IPS-11a (cell line): ENCODE measurements at regions not wholly inside any gene's neighbourhood (a gene's known extent, or its start where the extent isn't known, plus 50 kb on each side); places are given as distances from the start of the nearest gene placed in this dataset.

Experiments
- H3K4me3 ChIP-seq: one replicate; pipeline ENCODE4 v1.5.1; 2013; ENCODE audit warnings: low read depth, low read length, control low read depth

GRCh38 chr12:126858560-126858959, 1408.4 kb upstream of the TMEM132C start:
- H3K4me3 ChIP-seq = no peak overlapping the region

GRCh38 chr12:126860210-126860609, 1406.8 kb upstream of the TMEM132C start:
- no peak overlapping the region for H3K4me3 ChIP-seq

DNA sequence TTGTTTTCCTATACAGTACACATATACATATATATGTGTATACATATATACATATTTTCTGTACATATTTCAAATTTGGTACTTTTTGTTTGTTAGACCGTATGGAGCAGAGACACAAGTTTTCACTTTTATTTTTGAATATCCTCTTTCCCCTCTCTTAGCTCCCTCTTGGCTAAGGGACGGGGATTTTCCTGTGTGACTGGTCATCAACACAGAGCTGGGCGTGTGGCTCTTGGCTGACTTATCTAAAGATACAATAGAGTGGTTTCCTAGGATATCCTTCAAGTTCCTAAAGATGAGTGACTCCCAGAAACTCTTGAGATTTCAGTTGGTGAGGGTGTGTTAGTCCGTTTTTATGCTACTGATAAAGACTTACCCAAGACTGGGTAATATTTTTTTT, 1404.5 kb upstream of the TMEM132C start:
- H3K4me3 ChIP-seq = no peak overlapping the region

GRCh38 chr12:126869644-126870043, 1397.3 kb upstream of the TMEM132C start:
- no peak overlapping the region for H3K4me3 ChIP-seq

DNA sequence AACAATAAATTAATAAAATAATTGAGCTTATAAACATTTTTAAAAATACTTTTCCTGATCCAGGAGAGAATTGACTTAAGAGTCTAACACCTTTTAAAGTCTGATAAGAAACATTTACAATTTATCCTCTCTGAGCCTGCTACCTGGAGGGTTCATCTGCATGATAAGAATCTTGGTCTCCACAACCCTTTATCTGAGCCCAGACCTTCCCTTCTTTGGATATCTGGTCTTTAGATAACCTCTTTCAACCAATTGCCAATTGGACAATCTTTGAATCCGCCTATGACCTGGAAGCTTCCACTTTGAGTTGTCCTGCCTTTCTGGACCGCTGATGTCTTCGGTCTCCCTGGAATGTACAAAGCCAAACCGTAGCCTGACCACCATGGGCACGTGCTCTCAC, 1393.3 kb upstream of the TMEM132C start:
- no peak overlapping the region for H3K4me3 ChIP-seq

DNA sequence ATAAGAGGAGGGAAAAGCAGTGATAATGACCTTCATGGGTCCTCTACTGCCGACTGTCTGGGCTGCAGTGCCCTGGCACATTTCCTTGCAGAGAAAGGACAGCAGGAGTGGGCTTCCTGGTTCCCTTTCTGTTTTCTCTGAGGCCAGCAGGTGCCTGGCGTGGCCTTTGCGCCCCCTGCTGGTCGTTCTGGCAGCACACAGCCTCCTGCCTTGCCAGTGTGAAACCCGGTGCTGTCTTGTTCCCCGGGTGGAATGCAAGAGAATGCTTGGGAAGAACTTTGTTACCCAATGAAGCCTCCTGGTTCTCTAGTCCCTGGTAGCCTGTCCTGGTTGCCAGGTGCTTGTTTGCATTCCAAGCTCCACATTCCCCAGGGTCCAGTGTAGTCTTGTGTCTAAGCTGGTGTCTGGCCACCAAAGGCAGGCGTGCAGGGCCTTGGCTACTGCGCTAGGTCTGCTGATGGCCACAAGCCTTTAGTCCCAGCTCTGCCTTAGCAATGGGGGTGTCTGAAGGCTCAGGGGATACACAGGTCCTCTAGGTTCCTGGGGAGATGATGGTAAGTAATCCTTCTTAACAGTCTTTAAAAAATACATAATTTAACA, 1392.4 kb upstream of the TMEM132C start:
- H3K4me3 ChIP-seq = no peak overlapping the region

- H3K4me3 ChIP-seq = no peak overlapping the region
These were observed 1387.1 kb upstream of the TMEM132C start for GRCh38 chr12:126879842-126880241.

DNA sequence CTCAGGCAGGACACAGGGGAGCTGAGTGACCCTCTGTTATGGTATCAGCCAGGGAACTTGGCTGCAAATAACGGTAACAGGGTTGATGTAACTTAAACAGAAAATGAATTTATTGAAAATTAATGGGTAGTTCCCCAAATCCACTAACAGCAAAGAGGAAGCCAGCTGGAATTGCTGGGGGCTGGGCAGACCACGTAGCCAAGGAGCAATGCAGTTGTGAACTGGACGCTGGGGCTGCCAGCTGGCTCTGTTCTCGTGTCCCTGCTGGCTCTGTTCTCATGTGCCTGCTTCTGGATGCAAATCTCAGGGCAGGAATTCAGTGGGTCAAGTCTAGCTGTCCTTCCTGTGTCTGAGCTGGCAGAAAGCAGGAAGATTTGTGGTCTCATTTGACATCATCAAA, 1383.3 kb upstream of the TMEM132C start:
- no peak overlapping the region for H3K4me3 ChIP-seq

GRCh38 chr12:126889501-126889900, 1377.5 kb upstream of the TMEM132C start:
- H3K4me3 ChIP-seq = no peak overlapping the region

- no peak overlapping the region for H3K4me3 ChIP-seq
These were observed 1376.9 kb upstream of the TMEM132C start for GRCh38 chr12:126890097-126890496.

DNA sequence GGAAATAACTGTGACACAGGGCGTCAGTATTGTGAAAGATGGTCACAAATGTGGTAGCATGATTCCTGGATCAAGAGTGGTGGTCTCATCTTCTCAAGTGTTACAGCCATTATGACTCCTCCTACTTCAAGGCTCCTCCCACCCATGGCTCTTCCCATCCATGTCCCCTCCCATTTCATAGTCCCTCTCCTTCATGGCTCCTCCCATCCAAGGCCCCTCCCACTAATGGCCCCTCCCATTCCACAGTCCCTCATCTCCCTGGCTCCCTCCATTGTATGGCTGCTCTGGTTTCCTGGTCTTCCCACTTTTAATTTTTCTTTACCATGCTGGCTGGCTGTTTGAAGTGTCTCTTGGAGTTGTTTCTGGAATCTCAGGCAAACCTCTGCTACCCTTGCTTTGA, 1375.2 kb upstream of the TMEM132C start:
- H3K4me3 ChIP-seq = no peak overlapping the region

DNA sequence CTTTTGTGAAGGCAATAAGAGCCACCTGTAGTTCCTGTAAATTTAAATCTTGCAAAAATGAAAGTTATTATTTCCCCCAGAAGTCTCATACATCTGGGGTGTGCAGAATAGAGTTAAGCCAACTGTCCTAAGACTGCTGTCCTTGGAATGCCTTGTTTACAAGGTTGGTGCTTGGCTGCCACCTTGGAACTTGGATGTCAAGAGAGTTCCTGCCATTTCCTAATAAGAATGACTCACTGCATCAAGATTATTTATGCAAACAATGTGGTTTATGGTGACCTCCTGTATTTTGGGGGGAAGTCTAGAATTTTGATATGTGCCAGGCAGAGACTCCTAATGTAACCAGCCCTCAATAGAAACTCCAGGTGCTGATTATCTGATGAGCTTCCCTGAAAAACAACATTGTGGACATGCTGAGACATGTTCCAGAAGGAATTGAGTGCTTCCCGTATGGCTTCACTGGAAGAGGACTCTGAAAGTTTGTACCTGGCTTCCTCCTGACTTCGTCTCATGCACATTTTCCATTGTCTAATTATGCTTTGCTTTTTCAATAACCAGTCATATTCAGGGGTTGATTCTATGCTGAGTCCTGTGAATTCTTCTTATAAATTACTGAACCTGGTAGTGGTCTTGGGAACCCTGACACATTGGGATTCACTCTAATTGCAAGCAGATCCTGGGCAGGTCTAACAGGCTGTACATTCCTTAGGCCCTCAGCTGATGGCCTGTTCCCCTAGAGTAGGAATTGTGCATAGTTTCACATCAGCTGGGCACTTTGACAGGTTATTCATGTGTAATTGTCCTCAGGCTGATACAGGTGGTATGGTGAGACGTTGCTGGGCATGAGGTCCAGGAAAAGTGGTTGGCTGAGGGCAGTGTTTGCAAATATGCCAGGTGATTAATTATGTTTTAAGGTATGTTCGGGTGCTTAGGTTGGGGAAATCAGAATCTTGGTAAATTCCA, 1370.7 kb upstream of the TMEM132C start:
- H3K4me3 ChIP-seq = no peak overlapping the region

DNA sequence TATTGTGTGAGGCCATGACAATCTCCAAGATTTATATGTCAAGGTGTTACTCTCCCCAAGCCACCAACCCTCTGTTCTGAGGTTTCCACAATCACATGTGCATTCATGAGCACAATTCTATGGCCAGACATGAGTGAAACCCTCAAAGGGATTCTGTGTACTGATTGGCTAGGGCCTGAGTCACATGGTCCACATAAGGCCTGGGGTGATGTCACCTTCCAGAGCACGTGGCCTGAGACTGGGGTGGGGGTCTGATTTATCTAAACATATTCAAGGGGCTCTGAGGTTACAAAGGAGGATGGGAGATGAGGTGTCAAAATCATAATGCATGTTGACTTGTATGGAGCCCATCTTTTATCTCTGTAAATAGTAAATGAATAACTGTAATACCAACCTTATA, 1369.9 kb upstream of the TMEM132C start:
- no peak overlapping the region for H3K4me3 ChIP-seq

- no peak overlapping the region for H3K4me3 ChIP-seq
These were observed 1369.2 kb upstream of the TMEM132C start for GRCh38 chr12:126897778-126898177.

GRCh38 chr12:126898562-126898961, 1368.4 kb upstream of the TMEM132C start:
- no peak overlapping the region for H3K4me3 ChIP-seq

DNA sequence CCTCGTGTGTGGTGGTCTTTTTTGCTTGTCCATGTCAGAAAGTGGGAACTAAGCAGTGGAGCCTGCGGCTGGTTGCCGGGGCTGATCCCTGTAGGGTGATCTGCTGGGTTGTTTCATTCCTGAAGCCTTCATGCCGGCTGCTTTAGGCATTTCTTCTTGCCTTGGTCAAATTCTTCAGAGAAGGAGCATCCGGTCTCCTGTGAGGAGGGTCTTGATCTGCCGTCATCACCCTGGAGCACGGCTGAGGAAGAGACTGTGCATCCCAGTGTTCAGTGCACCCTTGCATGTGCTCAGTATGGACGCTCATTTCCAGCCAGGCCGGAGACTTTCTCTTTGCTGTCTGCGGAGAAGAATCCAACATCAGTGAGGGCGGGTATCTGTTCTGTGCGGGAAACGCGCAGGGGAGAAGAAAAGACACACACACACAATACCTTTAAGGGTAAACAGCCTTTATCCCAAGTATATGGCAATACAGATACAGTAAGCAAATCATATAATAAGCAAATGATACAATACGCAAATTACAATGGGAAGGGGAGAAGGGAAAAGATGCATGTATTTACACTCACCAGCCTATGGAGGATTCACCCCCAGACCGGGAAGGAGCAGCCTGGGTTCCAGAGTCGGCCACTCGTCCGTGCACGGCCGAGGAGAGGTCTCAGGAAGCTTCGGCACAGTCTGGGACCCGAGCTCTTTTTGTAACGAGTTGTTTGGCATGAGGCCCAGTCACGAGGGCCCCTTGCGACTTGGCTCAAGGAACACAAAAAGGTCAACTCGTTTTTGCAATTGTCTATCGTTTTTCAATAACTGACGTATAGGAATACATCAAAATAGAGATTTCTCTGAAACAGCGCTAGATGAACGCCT, 1366.8 kb upstream of the TMEM132C start:
- no peak overlapping the region for H3K4me3 ChIP-seq

- H3K4me3 ChIP-seq = no peak overlapping the region
These were observed 1363.7 kb upstream of the TMEM132C start for GRCh38 chr12:126903027-126903876.

DNA sequence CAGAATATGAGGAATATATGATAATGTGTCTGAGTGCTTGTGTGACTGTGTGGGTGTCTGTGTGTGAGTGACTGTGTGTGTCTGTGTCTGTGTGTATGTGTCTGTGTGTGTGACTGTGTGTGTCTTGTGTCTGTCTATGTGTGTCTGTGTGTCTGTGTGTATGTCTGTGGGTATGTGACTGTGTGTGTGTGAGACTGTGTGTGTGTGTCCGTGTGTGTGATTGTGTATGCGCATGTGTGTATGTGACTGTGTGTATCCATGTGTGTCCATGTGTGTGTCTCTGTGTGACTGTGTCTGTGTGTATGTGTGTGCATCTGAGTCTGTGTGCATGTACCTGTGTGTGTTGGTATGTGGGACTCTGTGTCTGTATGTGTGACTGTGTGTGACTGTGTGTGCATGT, 1361.2 kb upstream of the TMEM132C start:
- H3K4me3 ChIP-seq = no peak overlapping the region

GRCh38 chr12:126907900-126908764, 1358.8 kb upstream of the TMEM132C start:
- no peak overlapping the region for H3K4me3 ChIP-seq

DNA sequence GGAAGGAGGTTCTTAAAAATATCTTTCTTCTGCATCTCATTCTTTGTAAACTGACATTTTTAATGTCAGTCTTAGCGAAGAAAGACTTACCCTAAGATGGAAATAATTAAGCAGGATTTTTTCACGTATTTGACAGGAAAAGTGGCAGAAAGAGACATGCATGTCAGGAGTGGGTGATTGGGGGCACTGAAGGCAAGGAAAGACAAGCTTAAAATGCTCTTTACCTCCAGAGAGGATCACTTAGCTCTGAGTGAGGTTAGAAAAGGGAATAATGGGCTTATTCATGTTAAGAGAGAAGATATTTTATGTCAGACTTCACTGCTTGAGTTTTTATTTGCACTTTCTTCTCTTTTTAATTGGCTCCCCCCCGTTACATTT, 1358.2 kb upstream of the TMEM132C start:
- no peak overlapping the region for H3K4me3 ChIP-seq
